PC-3 (cell line): ENCODE measurements at regions not wholly inside any gene's neighbourhood (a gene's known extent, or its start where the extent isn't known, plus 50 kb on each side); places are given as distances from the start of the nearest gene placed in this dataset.
"Not testable (repeated sequence)": the region's sequence is repeated elsewhere in the genome, so short reads cannot be mapped to it uniquely, and the experiment has no call there.

Experiments
- CTCF ChIP-seq: fragments of 300-600 bp; sonication (generic); conservative IDR thresholded peaks from 2 replicates; pipeline ENCODE4 v1.5.1; 2017; ENCODE audit warnings: antibody characterized with exemption, low read depth, mild to moderate bottlenecking, low read length
- EZH2 ChIP-seq: fragments of 300-600 bp; sonication (generic); IDR thresholded peaks from one replicate; pipeline ENCODE4 v1.6.1; 2017; ENCODE audit warnings: antibody characterized with exemption, mild to moderate bottlenecking, low read length; ENCODE audit not compliant: unreplicated experiment
- EZH2phosphoT487 ChIP-seq: fragments of 300-600 bp; sonication (generic); IDR thresholded peaks from 2 replicates; pipeline ENCODE4 v1.6.1; 2018; ENCODE audit warnings: mild to moderate bottlenecking, antibody characterized with exemption, low read length, borderline replicate concordance

DNA sequence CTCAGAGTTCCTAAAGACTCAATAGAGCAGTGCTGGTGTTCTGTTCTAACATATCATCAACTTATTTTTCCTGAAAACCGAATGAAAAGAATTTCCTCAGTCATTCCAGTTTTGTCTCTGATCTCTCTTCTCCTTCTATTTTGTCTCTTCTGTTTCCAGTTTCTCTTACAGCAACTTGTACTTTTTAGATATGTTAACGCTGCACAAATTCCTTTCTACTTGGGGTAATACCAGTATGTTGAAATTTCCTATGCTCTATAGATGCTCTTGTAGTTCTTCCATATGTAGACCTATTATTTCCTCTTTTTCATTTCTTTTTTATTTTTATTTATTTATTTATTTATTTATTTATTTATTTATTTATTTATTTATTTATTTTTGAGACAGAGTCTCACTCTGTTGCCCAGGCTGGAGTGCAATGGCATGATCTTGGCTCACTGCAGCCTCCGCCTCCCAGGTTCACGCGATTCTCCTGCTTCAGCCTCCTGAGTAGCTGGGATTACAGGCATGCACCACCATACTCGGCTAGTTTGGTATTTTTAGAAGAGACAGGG is 80.3 kb downstream of the LYZL2 start:
- TF ChIP-seq CTCF, EZH2phosphoT487, EZH2: not testable (repeated sequence)
